ENCODE measurements at regions not wholly inside any gene's neighbourhood (a gene's known extent, or its start where the extent isn't known, plus 50 kb on each side); places are given as distances from the start of the nearest gene placed in this dataset.

GRCh38 chr4:12562021-12562420, 922.1 kb downstream of the RAB28 start:
- intact Hi-C loops (cut with DNase I; ENCODE audit: low total_unique reads): no loop called here
- Histone ChIP-seq H3K36me3 (no peaks in the 10 kb centered on the region), H3K9me3 (no peaks in the 10 kb centered on the region), H3K27me3 (no peaks in the 10 kb centered on the region), H3K27ac (no peak overlapping the region), H3K4me3 (no peak overlapping the region), H3K4me1 (no peaks in the 10 kb centered on the region)
- no peak for DNase-seq
- TF ChIP-seq CTCF (IDR thresholded peaks at IDR 0.05) (no peak), POLR2A (IDR thresholded peaks at IDR 0.05) (no peak)

GRCh38 chr4:12555011-12555410, 929.1 kb downstream of the RAB28 start:
- no peak for DNase-seq
- H3K27me3 ChIP-seq: no peaks in the 10 kb centered on the region
- H3K36me3 ChIP-seq: no peaks in the 10 kb centered on the region
- no peak overlapping the region for H3K27ac ChIP-seq
- TF ChIP-seq POLR2A (IDR thresholded peaks at IDR 0.05) (no peak), CTCF (IDR thresholded peaks at IDR 0.05) (no peak)
- H3K9me3 ChIP-seq: no peaks in the 10 kb centered on the region
- no peak overlapping the region for H3K4me3 ChIP-seq
- intact Hi-C loops (cut with DNase I; ENCODE audit: low total_unique reads): no loop called here
- H3K4me1 ChIP-seq: no peaks in the 10 kb centered on the region

GRCh38 chr4:12548678-12549077, 935.5 kb downstream of the RAB28 start:
- H3K36me3 ChIP-seq: no peaks in the 10 kb centered on the region
- H3K9me3 ChIP-seq: no peaks in the 10 kb centered on the region
- H3K27ac ChIP-seq: no peak overlapping the region
- H3K4me3 ChIP-seq: no peak overlapping the region
- H3K27me3 ChIP-seq: no peaks in the 10 kb centered on the region
- no peaks in the 10 kb centered on the region for H3K4me1 ChIP-seq
- intact Hi-C loops (cut with DNase I; ENCODE audit: low total_unique reads): no loop called here
- no peak for TF ChIP-seq CTCF (IDR thresholded peaks at IDR 0.05)
- TF ChIP-seq POLR2A (IDR thresholded peaks at IDR 0.05): no peak
- DNase-seq: no peak

GRCh38 chr4:12545812-12546211, 938.3 kb downstream of the RAB28 start:
- Histone ChIP-seq H3K4me3 (no peak overlapping the region), H3K4me1 (no peaks in the 10 kb centered on the region), H3K27ac (no peak overlapping the region), H3K27me3 (no peaks in the 10 kb centered on the region), H3K9me3 (no peaks in the 10 kb centered on the region), H3K36me3 (no peaks in the 10 kb centered on the region)
- TF ChIP-seq CTCF (IDR thresholded peaks at IDR 0.05) (no peak), POLR2A (IDR thresholded peaks at IDR 0.05) (no peak)
- intact Hi-C loops (cut with DNase I; ENCODE audit: low total_unique reads): no loop called here
- no peak for DNase-seq

- intact Hi-C loops (cut with DNase I; ENCODE audit: low total_unique reads): no loop called here
- H3K36me3 ChIP-seq: no peaks in the 10 kb centered on the region
These were observed 946.0 kb downstream of the RAB28 start for GRCh38 chr4:12538162-12538561.

More at GRCh38 chr4:12538162-12538561, 946.0 kb downstream of the RAB28 start:
- H3K4me3 ChIP-seq: no peak overlapping the region
- TF ChIP-seq POLR2A (IDR thresholded peaks at IDR 0.05) (no peak), CTCF (IDR thresholded peaks at IDR 0.05) (no peak)
- no peak for DNase-seq
- no peaks in the 10 kb centered on the region for H3K27me3 ChIP-seq
- no peak overlapping the region for H3K27ac ChIP-seq
- H3K4me1 ChIP-seq: no peaks in the 10 kb centered on the region
- no peaks in the 10 kb centered on the region for H3K9me3 ChIP-seq
